ENCODE measurements at regions not wholly inside any gene's neighbourhood (a gene's known extent, or its start where the extent isn't known, plus 50 kb on each side); places are given as distances from the start of the nearest gene placed in this dataset.

DNA sequence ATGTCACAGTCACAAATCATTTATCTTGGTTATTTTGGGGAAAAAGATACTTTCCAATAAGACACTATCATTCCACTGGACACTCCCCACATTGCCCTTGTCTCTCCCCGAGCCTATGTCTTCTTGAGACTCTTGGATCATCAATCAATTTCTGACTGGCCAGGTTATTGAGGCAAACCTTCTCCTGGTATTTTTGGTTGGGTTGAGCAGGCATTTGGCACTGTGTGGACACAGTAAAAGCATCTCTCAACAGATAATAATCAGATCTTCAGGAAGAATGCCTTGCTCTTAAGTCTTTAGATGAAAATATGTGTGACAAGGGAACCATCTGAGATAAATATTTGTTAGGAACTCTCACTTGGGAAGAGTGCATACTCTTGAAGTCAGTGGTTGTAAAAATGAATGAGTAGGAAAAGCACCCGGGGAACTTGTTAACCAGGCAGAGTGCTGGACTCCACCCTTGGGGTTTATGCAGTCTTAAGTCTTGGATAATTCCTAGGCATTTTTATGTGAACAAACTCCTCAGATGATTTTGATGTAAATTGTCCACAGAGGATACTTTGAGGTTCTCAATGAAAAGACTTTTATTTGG lies 223.8 kb upstream of the CLINT1 start:
- Histone ChIP-seq H3K4me2 (no peak overlapping the region), H3K9me2 (replicated peaks; ENCODE audit: insufficient read depth) (no peaks in the 10 kb centered on the region), H3K79me2 (no peaks in the 10 kb centered on the region), H2AFZ (no peak overlapping the region), H3K4me3 (no peak overlapping the region), H3K9me3 (ENCODE audit: low read depth) (no peaks in the 10 kb centered on the region), H3K27me3 (no peaks in the 10 kb centered on the region), H3K4me1 (ENCODE audit: insufficient read depth) (no peaks in the 10 kb centered on the region), H4K20me1 (ENCODE audit: insufficient read depth, poor library complexity, severe bottlenecking) (no peaks in the 10 kb centered on the region), H3K36me3 (replicated peaks; ENCODE audit: insufficient read depth, low read depth) (no peaks in the 10 kb centered on the region), H3K27ac (no peak overlapping the region)
- 58% methylated on average over 2 of the region's 2 CpGs for WGBS (ENCODE audit: low lambda C conversion rate, missing lambda C conversion rate)
- no peak for TF ChIP-seq EZH2phosphoT487 (IDR thresholded peaks at IDR 0.05; ENCODE audit: low read depth, severe bottlenecking, unreplicated experiment)
- TF ChIP-seq, protein P1, sequence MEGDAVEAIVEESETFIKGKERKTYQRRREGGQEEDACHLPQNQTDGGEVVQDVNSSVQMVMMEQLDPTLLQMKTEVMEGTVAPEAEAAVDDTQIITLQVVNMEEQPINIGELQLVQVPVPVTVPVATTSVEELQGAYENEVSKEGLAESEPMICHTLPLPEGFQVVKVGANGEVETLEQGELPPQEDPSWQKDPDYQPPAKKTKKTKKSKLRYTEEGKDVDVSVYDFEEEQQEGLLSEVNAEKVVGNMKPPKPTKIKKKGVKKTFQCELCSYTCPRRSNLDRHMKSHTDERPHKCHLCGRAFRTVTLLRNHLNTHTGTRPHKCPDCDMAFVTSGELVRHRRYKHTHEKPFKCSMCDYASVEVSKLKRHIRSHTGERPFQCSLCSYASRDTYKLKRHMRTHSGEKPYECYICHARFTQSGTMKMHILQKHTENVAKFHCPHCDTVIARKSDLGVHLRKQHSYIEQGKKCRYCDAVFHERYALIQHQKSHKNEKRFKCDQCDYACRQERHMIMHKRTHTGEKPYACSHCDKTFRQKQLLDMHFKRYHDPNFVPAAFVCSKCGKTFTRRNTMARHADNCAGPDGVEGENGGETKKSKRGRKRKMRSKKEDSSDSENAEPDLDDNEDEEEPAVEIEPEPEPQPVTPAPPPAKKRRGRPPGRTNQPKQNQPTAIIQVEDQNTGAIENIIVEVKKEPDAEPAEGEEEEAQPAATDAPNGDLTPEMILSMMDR (IDR thresholded peaks at IDR 0.05; ENCODE audit: poor library complexity): no peak
- TF ChIP-seq EZH2 (IDR thresholded peaks at IDR 0.05; ENCODE audit: borderline replicate concordance): no peak
- DNase-seq (ENCODE audit: low spot score): no peak

DNA sequence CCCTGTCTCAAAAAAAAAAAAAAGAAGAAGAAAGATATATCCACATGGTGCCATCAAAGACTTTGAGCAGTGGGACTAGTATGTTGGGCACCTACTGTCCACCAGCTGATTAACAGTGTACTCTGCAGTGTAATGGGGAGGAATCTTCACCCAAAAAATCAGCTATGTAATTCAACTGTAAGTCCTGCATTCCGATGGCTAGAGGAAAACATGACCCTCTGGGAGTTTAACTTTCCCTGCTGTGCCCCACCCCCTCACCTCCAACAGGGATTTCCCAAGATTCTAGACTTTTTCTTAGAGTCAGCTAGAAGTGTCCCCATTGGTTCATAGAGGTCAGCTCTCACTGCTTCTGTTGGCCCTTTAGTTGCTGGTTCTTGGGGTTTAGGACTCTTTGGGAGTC lies 221.2 kb upstream of the CLINT1 start:
- no peaks in the 10 kb centered on the region for H3K9me3 ChIP-seq (ENCODE audit: low read depth)
- H3K27me3 ChIP-seq: no peaks in the 10 kb centered on the region
- TF ChIP-seq EZH2 (IDR thresholded peaks at IDR 0.05; ENCODE audit: borderline replicate concordance): no peak
- no peak for TF ChIP-seq EZH2phosphoT487 (IDR thresholded peaks at IDR 0.05; ENCODE audit: low read depth, severe bottlenecking, unreplicated experiment)
- TF ChIP-seq, protein P1 (IDR thresholded peaks at IDR 0.05; ENCODE audit: poor library complexity): no peak
- WGBS (ENCODE audit: low lambda C conversion rate, missing lambda C conversion rate): 60% methylated on average over 1 of the region's 1 CpG
- no peak overlapping the region for H3K4me2 ChIP-seq
- no peak for DNase-seq (ENCODE audit: low spot score)
- H4K20me1 ChIP-seq (ENCODE audit: insufficient read depth, poor library complexity, severe bottlenecking): no peaks in the 10 kb centered on the region
- no peak overlapping the region for H3K4me3 ChIP-seq
- H3K36me3 ChIP-seq (replicated peaks; ENCODE audit: insufficient read depth, low read depth): no peaks in the 10 kb centered on the region
- no peak overlapping the region for H2AFZ ChIP-seq
- no peaks in the 10 kb centered on the region for H3K9me2 ChIP-seq (replicated peaks; ENCODE audit: insufficient read depth)
- H3K27ac ChIP-seq: no peak overlapping the region
- H3K79me2 ChIP-seq: no peaks in the 10 kb centered on the region
- H3K4me1 ChIP-seq (ENCODE audit: insufficient read depth): no peaks in the 10 kb centered on the region

DNA sequence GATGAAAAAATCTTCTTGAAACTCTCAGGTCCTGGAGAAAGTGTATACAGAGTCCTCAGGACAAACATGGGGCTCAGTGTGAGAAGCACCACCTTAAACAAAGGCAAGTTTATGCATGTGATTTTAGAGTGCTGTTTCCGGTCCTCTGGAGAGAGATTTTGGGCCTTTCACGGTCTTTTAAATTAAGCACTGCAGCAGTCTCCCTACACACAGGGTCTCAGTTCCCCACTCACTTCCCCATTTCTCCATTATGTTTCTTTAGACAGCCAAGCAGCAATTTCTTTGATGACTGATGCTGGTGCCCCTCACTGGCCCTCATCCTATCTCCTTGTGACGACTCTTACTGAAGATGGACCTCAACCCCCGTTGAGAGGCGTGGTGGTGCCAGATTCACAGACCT lies 220.2 kb upstream of the CLINT1 start:
- no peaks in the 10 kb centered on the region for H3K79me2 ChIP-seq
- 89% methylated on average over 5 of the region's 5 CpGs for WGBS (ENCODE audit: low lambda C conversion rate, missing lambda C conversion rate)
- TF ChIP-seq EZH2phosphoT487 (IDR thresholded peaks at IDR 0.05; ENCODE audit: low read depth, severe bottlenecking, unreplicated experiment) (no peak), EZH2 (IDR thresholded peaks at IDR 0.05; ENCODE audit: borderline replicate concordance) (no peak)
- TF ChIP-seq, protein P1 (IDR thresholded peaks at IDR 0.05; ENCODE audit: poor library complexity): no peak
- H3K4me1 ChIP-seq (ENCODE audit: insufficient read depth): no peaks in the 10 kb centered on the region
- H3K27ac ChIP-seq: no peak overlapping the region
- no peak overlapping the region for H3K4me3 ChIP-seq
- H3K27me3 ChIP-seq: no peaks in the 10 kb centered on the region
- no peak overlapping the region for H3K4me2 ChIP-seq
- H3K36me3 ChIP-seq (replicated peaks; ENCODE audit: insufficient read depth, low read depth): no peaks in the 10 kb centered on the region
- H2AFZ ChIP-seq: no peak overlapping the region
- no peaks in the 10 kb centered on the region for H3K9me2 ChIP-seq (replicated peaks; ENCODE audit: insufficient read depth)
- no peak for DNase-seq (ENCODE audit: low spot score)
- no peaks in the 10 kb centered on the region for H3K9me3 ChIP-seq (ENCODE audit: low read depth)
- no peaks in the 10 kb centered on the region for H4K20me1 ChIP-seq (ENCODE audit: insufficient read depth, poor library complexity, severe bottlenecking)
